ENCODE measurements at regions not wholly inside any gene's neighbourhood (a gene's known extent, or its start where the extent isn't known, plus 50 kb on each side); places are given as distances from the start of the nearest gene placed in this dataset.

DNA sequence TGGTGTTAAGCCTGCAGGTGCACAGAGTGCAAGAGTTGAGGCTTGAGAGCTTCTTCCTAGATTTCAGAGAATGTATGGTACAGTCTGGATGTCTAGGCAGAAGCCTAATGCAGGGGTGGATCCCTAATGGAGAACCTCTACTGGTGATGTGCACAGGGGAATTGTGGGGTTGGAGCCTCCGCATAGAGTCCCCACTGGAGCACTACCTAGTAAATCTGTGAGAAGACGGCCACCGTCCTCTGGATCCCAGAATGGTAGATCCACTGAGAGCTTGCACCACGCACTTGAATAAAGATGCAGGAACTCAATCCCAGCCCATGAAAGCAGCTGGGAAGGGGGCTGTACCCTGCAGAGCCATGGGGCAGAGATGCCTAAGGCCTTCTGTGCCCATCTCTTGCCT, 699.4 kb upstream of the FAM174A start:
- no peak overlapping the region for H3K23ac ChIP-seq (ENCODE audit: insufficient read length)
- no peaks in the 10 kb centered on the region for H3K79me2 ChIP-seq (ENCODE audit: control insufficient read depth in 1 of 2, insufficient read depth in 2 of 2, low read length in 2 of 2)
- FAIRE-seq (no peak), DNase-seq (ENCODE audit: low read depth in 1 of 2, low spot score in 2 of 2) (no peak)
- CTCF ChIA-PET (ENCODE audit: partially characterized antibody), result no interaction called here
- H3K4me2 ChIP-seq (ENCODE audit: insufficient read depth in 1 of 2, low read depth in 2 of 2, low read length in 2 of 2), result no peak overlapping the region
- POLR2A ChIA-PET (ENCODE audit: partially characterized antibody), result no interaction called here
- H3K9me3 ChIP-seq (ENCODE audit: insufficient read depth in 2 of 2, low read depth in 1 of 2, low read length in 1 of 2), result no peaks in the 10 kb centered on the region
- no peaks in the 10 kb centered on the region for H3K79me1 ChIP-seq (ENCODE audit: low read depth, low read length)
- H3K36me3 ChIP-seq (ENCODE audit: control insufficient read depth in 2 of 4, insufficient read depth in 4 of 4, low read length in 3 of 4), result no peaks in the 10 kb centered on the region
- no peak overlapping the region for H4K8ac ChIP-seq (ENCODE audit: extremely low read depth, insufficient read depth, low read length)
- H3K4me1 ChIP-seq (replicated peaks in 1 of 4; ENCODE audit: control insufficient read depth in 3 of 4, insufficient read depth in 4 of 4, low read length in 3 of 4), result no peaks in the 10 kb centered on the region
- no peak overlapping the region for H4K91ac ChIP-seq (replicated peaks; ENCODE audit: insufficient read length, low read length)
- no peak overlapping the region for H2BK20ac ChIP-seq (ENCODE audit: low read length)
- H3K18ac ChIP-seq (ENCODE audit: extremely low read depth, low read length), result no peak overlapping the region
- H2BK120ac ChIP-seq (replicated peaks; ENCODE audit: low read depth, low read length), result no peak overlapping the region
- no peak overlapping the region for H3K14ac ChIP-seq (ENCODE audit: insufficient read length)
- H2AFZ ChIP-seq (ENCODE audit: low read length), result no peak overlapping the region
- H3K9ac ChIP-seq (replicated peaks in 1 of 4; ENCODE audit: extremely low read depth in 1 of 4, low read depth in 3 of 4, low read length in 3 of 4), result no peak overlapping the region
- 89% methylated on average over 4 of the region's 4 CpGs; no CpG with 5 or more reads in 1 of the 2 experiments for WGBS, 2 experiments (ENCODE audit: extremely low coverage in 1 of 2, insufficient coverage in 1 of 2, insufficient read length in 1 of 2, insufficient replicate concordance in 2 of 2, low coverage in 1 of 2, low lambda C conversion rate in 2 of 2, missing lambda C conversion rate in 1 of 2)
- no peak overlapping the region for H4K5ac ChIP-seq (ENCODE audit: insufficient read length, low read depth, low read length)
- no peak overlapping the region for H3K27ac ChIP-seq (ENCODE audit: low read depth, low read length)
- no peak overlapping the region for H2BK5ac ChIP-seq (ENCODE audit: low read depth, low read length)
- no peak overlapping the region for H2BK15ac ChIP-seq (ENCODE audit: low read length)
- H3K4ac ChIP-seq (replicated peaks; ENCODE audit: insufficient read length, low read depth, low read length), result no peak overlapping the region
- H4K20me1 ChIP-seq (replicated peaks in 1 of 2; ENCODE audit: control insufficient read depth in 1 of 2, insufficient read depth in 2 of 2, low read length in 2 of 2), result no peaks in the 10 kb centered on the region
- H3K4me3 ChIP-seq (ENCODE audit: extremely low read depth in 1 of 4, insufficient read depth in 2 of 4, low read depth in 3 of 4, low read length in 4 of 4), result no peak overlapping the region
- no peaks in the 10 kb centered on the region for H3K23me2 ChIP-seq (ENCODE audit: low read depth, low read length)
- H2BK12ac ChIP-seq (ENCODE audit: low read depth, low read length), result no peak overlapping the region
- H2AK5ac ChIP-seq (ENCODE audit: low read depth, low read length), result no peak overlapping the region
- no peaks in the 10 kb centered on the region for H3K27me3 ChIP-seq (replicated peaks in 1 of 4; ENCODE audit: control insufficient read depth in 3 of 4, extremely low read depth in 1 of 4, insufficient read depth in 3 of 4, low read length in 3 of 4)
- no peak overlapping the region for H3K56ac ChIP-seq (replicated peaks; ENCODE audit: insufficient read length, low read depth, low read length)
- no peak for TF ChIP-seq RBBP5 (IDR thresholded peaks at IDR 0.05; ENCODE audit: borderline replicate concordance, low read depth, low read length)
- no peak for TF ChIP-seq KDM4A (IDR thresholded peaks at IDR 0.05; ENCODE audit: low read depth, low read length, severe bottlenecking)
- TF ChIP-seq, protein P1, sequence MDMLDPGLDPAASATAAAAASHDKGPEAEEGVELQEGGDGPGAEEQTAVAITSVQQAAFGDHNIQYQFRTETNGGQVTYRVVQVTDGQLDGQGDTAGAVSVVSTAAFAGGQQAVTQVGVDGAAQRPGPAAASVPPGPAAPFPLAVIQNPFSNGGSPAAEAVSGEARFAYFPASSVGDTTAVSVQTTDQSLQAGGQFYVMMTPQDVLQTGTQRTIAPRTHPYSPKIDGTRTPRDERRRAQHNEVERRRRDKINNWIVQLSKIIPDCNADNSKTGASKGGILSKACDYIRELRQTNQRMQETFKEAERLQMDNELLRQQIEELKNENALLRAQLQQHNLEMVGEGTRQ (IDR thresholded peaks at IDR 0.05; ENCODE audit: low read length), result no peak
- no peak for TF ChIP-seq TAF1 (IDR thresholded peaks at IDR 0.05; ENCODE audit: low read depth, low read length)
- TF ChIP-seq ASH2L (IDR thresholded peaks at IDR 0.05; ENCODE audit: low read length), result no peak
- no peak for TF ChIP-seq RNF2 (IDR thresholded peaks at IDR 0.05; ENCODE audit: borderline replicate concordance, low read depth, low read length, missing control alignments, poor library complexity, severe bottlenecking)
- no peak for TF ChIP-seq POU5F1 (IDR thresholded peaks at IDR 0.05; ENCODE audit: low read depth, low read length)
- TF ChIP-seq CHD1 (IDR thresholded peaks at IDR 0.05; ENCODE audit: low read depth, low read length), result no peak
- TF ChIP-seq BCL11A (IDR thresholded peaks at IDR 0.05; ENCODE audit: low read depth in 2 of 2, low read length in 2 of 2), result no peak
- TF ChIP-seq SAP30 (IDR thresholded peaks at IDR 0.05; ENCODE audit: insufficient read depth, insufficient replicate concordance, low read length), result no peak
- no peak for TF ChIP-seq TEAD4 (IDR thresholded peaks at IDR 0.05; ENCODE audit: low read depth, low read length)
- no peak for TF ChIP-seq SP4 (IDR thresholded peaks at IDR 0.05; ENCODE audit: low read length)
- no peak for TF ChIP-seq RAD21 (IDR thresholded peaks at IDR 0.05 in 1 of 2, conservative IDR thresholded peaks at IDR 0.05 in 1 of 2; ENCODE audit: low read depth in 2 of 2, low read length in 2 of 2)
- TF ChIP-seq SIX5 (IDR thresholded peaks at IDR 0.05; ENCODE audit: low read depth, low read length), result no peak

Data from H1 (cell line).